AG09319 (cell line): ENCODE measurements at regions not wholly inside any gene's neighbourhood (a gene's known extent, or its start where the extent isn't known, plus 50 kb on each side); places are given as distances from the start of the nearest gene placed in this dataset.

Experiments
- DNase-seq: peaks from one replicate; pipeline ENCODE4 v3.0.0-alpha.2; 2010; ENCODE audit warnings: low read depth; ENCODE audit errors: extremely low read depth
- CTCF ChIP-seq: IDR thresholded peaks from 2 replicates; pipeline ENCODE4 v1.5.1; 2011; ENCODE audit warnings: low read depth, mild to moderate bottlenecking, inconsistent platforms, low read length, moderate library complexity

- DNase-seq: no peak
- TF ChIP-seq CTCF: no peak
These were observed 84.2 kb upstream of the S1PR1 start for GRCh38 chr1:101152633-101153032.

GRCh38 chr1:101151286-101151685 is 85.5 kb upstream of the S1PR1 start:
- TF ChIP-seq CTCF: no peak
- no peak for DNase-seq

GRCh38 chr1:101150670-101151069 is 86.1 kb upstream of the S1PR1 start:
- no peak for DNase-seq
- no peak for TF ChIP-seq CTCF

- DNase-seq: no peak
- TF ChIP-seq CTCF: no peak
These were observed 86.6 kb upstream of the S1PR1 start for GRCh38 chr1:101150266-101150665.

- TF ChIP-seq CTCF: no peak
- no peak for DNase-seq
These were observed 87.8 kb upstream of the S1PR1 start for GRCh38 chr1:101148980-101149379.

GRCh38 chr1:101147381-101147780 is 89.4 kb upstream of the S1PR1 start:
- TF ChIP-seq CTCF: no peak
- DNase-seq: no peak

GRCh38 chr1:101145449-101145820 is 91.4 kb upstream of the S1PR1 start:
- TF ChIP-seq CTCF: no peak
- DNase-seq: no peak
